ENCODE measurements at regions not wholly inside any gene's neighbourhood (a gene's known extent, or its start where the extent isn't known, plus 50 kb on each side); places are given as distances from the start of the nearest gene placed in this dataset.

- no TSS peak for BruUV-seq (replicated peaks)
- H3K4me1 ChIP-seq (replicated peaks in 1 of 2; ENCODE audit: control insufficient read depth in 2 of 2, insufficient read depth in 2 of 2, low read length in 2 of 2), result no peaks in the 10 kb centered on the region
- ChIA-PET POLR2A (interaction anchor here (0.9 kb wide), 1 partner anchor 516 kb away, joined by 3 read pairs; no protein-coding TSS in a partner anchor), CTCF (ENCODE audit: low intra/inter-chr PET ratio) (no interaction called here)
- no peaks in the 10 kb centered on the region for H3K9me1 ChIP-seq (ENCODE audit: control insufficient read depth, insufficient read depth, low read length)
- in situ Hi-C loops (cut with MboI), result no loop called here
- ATAC-seq (no peak), FAIRE-seq (no peak), DNase-seq (ENCODE audit: extremely low read depth in 1 of 4, low spot score in 3 of 4) (no peak)
- H3K9me3 ChIP-seq (replicated peaks; ENCODE audit: control insufficient read depth, insufficient read depth, low read depth, low read length), result no peaks in the 10 kb centered on the region
- no peak overlapping the region for H2AFZ ChIP-seq (ENCODE audit: low read depth, low read length)
- H3K36me3 ChIP-seq (ENCODE audit: control insufficient read depth, insufficient read depth, low read length), result no peaks in the 10 kb centered on the region
- no peak overlapping the region for H3K9ac ChIP-seq (ENCODE audit: insufficient read depth in 1 of 2, low read depth in 2 of 2, low read length in 2 of 2)
- WGBS (ENCODE audit: insufficient coverage, low coverage, missing lambda C conversion rate), result 54% methylated on average over 2 of the region's 2 CpGs
- H3K27ac ChIP-seq (ENCODE audit: extremely low read depth, low read depth, low read length), result no peak overlapping the region
- no peak overlapping the region for H3K4me2 ChIP-seq (ENCODE audit: insufficient read depth, low read length)
- H4K20me1 ChIP-seq (replicated peaks; ENCODE audit: control insufficient read depth, insufficient read depth, low read length), result no peaks in the 10 kb centered on the region
- peaks cover 4% of the 10 kb centered on the region; the same call in 1 of the 3 replicates for H3K79me2 ChIP-seq (ENCODE audit: control insufficient read depth, insufficient read depth, low read length)
- no peak overlapping the region for H3K4me3 ChIP-seq
- no peak for TF ChIP-seq PRMT5 (CRISPR knock-in tag; IDR thresholded peaks at IDR 0.05)
- TF ChIP-seq SIRT6 (IDR thresholded peaks at IDR 0.05; ENCODE audit: low read depth, low read length), result no peak
- no peak for TF ChIP-seq RFX1 (IDR thresholded peaks at IDR 0.05)
- no peak for TF ChIP-seq CREB5 (CRISPR knock-in tag; IDR thresholded peaks at IDR 0.05)
- TF ChIP-seq ZBTB5 (IDR thresholded peaks at IDR 0.05), result no peak
- no peak for TF ChIP-seq KAT8 (IDR thresholded peaks at IDR 0.05; ENCODE audit: low read depth)
- no peaks in the 10 kb centered on the region for H3K27me3 ChIP-seq (ENCODE audit: control insufficient read depth in 2 of 2, insufficient read depth in 2 of 2, low read length in 2 of 2)
- intact Hi-C loops (cut with micrococcal nuclease), result no loop called here
Observed at GRCh38 chr10:45505311-45505710, 131.3 kb downstream of the ALOX5 start.

Measured in K562 (cell line).